Esophagus muscularis mucosa (tissue), 3 donors: ENCODE measurements at regions not wholly inside any gene's neighbourhood (a gene's known extent, or its start where the extent isn't known, plus 50 kb on each side); places are given as distances from the start of the nearest gene placed in this dataset.

ENCODE experiments used
- POLR2A ChIP-seq: fragments of 450-650 bp; IDR thresholded peaks from one replicate; pipeline ENCODE4 v1.6.1; 2017; ENCODE audit warnings: antibody characterized with exemption, moderate library complexity, mild to moderate bottlenecking, low read depth
- POLR2AphosphoS5 ChIP-seq, 2 donors: sonication (generic); formaldehyde crosslinking; IDR thresholded peaks; one replicate each; pipeline ENCODE4 v1.6.1; 2017; ENCODE audit warnings: antibody characterized with exemption in 2 of 2
- TF ChIP-seq, protein P1 (sequence below), 3 experiments: fragments of 200-600 bp in 2 of 3; fragments of 450-650 bp in 1 of 3; sonication (generic) in 2 of 3; IDR thresholded peaks; one replicate each; pipeline ENCODE4 v1.5.1; 2017 to 2019; ENCODE audit warnings: antibody characterized with exemption in 3 of 3, mild to moderate bottlenecking in 2 of 3, moderate library complexity in 1 of 3

DNA sequence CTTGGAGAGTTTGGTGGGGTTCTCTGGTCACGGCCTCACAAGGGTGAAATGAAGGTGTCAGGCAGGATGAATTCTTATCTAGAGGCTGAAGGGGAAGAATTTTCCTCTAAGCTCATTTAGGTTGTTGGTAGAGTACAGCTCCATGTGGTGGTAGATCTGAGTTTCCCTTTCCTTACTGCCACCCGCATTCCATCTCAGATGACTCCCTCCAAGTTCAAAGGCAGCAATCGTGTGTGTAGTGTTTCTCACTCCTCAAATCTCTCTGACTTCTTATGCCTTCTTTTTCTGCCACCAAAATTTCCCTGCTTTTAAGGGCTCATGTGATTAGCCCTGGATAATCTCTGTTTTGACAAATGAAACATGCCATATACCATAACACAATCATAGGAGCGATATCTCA lies 135.5 kb upstream of the MYOCD start:
- TF ChIP-seq, protein P1, sequence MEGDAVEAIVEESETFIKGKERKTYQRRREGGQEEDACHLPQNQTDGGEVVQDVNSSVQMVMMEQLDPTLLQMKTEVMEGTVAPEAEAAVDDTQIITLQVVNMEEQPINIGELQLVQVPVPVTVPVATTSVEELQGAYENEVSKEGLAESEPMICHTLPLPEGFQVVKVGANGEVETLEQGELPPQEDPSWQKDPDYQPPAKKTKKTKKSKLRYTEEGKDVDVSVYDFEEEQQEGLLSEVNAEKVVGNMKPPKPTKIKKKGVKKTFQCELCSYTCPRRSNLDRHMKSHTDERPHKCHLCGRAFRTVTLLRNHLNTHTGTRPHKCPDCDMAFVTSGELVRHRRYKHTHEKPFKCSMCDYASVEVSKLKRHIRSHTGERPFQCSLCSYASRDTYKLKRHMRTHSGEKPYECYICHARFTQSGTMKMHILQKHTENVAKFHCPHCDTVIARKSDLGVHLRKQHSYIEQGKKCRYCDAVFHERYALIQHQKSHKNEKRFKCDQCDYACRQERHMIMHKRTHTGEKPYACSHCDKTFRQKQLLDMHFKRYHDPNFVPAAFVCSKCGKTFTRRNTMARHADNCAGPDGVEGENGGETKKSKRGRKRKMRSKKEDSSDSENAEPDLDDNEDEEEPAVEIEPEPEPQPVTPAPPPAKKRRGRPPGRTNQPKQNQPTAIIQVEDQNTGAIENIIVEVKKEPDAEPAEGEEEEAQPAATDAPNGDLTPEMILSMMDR (IDR thresholded peaks at IDR 0.05): no peak
- TF ChIP-seq POLR2AphosphoS5 (IDR thresholded peaks at IDR 0.05) (no peak), POLR2A (no peak)
